Uterus (tissue), 2 donors: ENCODE measurements at regions not wholly inside any gene's neighbourhood (a gene's known extent, or its start where the extent isn't known, plus 50 kb on each side); places are given as distances from the start of the nearest gene placed in this dataset.

Experiments
- POLR2A ChIP-seq, 2 donors: fragments of 450-650 bp; IDR thresholded peaks; one replicate each; pipeline ENCODE4 v1.6.1; 2016; ENCODE audit warnings: antibody characterized with exemption in 2 of 2, mild to moderate bottlenecking in 1 of 2, moderate library complexity in 1 of 2
- TF ChIP-seq, protein P1 (sequence below), 4 experiments: fragments of 200-600 bp in 2 of 4; fragments of 450-650 bp in 2 of 4; sonication (generic) in 2 of 4; IDR thresholded peaks; one replicate each; pipeline ENCODE4 v1.5.1; 2016 to 2019; ENCODE audit warnings: antibody characterized with exemption in 4 of 4, mild to moderate bottlenecking in 2 of 4, moderate library complexity in 1 of 4

DNA sequence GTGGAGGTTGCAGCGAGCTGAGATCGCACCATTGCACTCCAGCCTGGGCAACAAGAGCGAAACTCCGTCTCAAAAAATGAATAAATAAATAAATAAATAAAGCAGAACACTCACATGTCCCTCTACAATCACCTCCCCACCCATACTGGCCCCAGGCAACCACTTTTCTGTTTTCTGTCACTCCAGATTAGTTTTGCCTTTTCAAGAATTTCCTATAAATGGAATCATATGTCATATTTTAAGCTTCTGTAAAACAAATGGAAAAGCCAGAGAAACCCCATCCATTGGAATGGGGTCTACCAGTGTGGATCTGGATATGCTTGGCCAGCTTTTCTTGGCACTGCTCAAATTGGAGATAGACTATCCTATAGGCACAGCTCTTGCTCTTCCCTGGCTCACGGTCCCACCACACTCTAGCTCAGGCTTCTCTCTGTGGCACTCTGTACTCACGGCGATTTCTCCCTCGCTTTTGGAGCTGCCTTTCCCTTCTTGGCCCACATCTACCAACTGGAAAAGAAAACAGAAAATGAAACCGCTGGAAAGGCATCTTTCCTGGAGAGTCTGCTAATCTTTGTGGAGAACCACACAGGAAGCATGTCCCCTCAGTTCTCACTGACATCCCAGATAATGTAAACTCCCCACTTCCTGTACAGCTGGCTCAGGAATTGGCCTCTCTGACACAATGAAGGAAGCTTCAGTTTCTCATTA, 210.1 kb downstream of the JCAD start:
- TF ChIP-seq, protein P1, sequence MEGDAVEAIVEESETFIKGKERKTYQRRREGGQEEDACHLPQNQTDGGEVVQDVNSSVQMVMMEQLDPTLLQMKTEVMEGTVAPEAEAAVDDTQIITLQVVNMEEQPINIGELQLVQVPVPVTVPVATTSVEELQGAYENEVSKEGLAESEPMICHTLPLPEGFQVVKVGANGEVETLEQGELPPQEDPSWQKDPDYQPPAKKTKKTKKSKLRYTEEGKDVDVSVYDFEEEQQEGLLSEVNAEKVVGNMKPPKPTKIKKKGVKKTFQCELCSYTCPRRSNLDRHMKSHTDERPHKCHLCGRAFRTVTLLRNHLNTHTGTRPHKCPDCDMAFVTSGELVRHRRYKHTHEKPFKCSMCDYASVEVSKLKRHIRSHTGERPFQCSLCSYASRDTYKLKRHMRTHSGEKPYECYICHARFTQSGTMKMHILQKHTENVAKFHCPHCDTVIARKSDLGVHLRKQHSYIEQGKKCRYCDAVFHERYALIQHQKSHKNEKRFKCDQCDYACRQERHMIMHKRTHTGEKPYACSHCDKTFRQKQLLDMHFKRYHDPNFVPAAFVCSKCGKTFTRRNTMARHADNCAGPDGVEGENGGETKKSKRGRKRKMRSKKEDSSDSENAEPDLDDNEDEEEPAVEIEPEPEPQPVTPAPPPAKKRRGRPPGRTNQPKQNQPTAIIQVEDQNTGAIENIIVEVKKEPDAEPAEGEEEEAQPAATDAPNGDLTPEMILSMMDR (IDR thresholded peaks at IDR 0.05) = no peak
- TF ChIP-seq POLR2A (IDR thresholded peaks at IDR 0.05) = no peak
